WERI-Rb-1 (cell line): ENCODE measurements at regions not wholly inside any gene's neighbourhood (a gene's known extent, or its start where the extent isn't known, plus 50 kb on each side); places are given as distances from the start of the nearest gene placed in this dataset.
A peak's percentile ranks its signal among the peaks of the same experiment; 100 is the strongest.

Experiments used
- DNase-seq: peaks from one replicate; pipeline ENCODE4 v3.0.0-alpha.2; 2020
- H3K27ac ChIP-seq: fragments of 250-450 bp; sonication (Bioruptor Pico); 2 replicates; pipeline ENCODE4 v1.5.1; 2020; ENCODE audit warnings: mild to moderate bottlenecking, moderate library complexity
- H3K27me3 ChIP-seq: fragments of 250-450 bp; sonication (Bioruptor Pico); 2 replicates; pipeline ENCODE4 v1.5.1; 2021; ENCODE audit warnings: mild to moderate bottlenecking, low read depth, moderate library complexity; ENCODE audit not compliant: insufficient read depth, severe bottlenecking
- H3K36me3 ChIP-seq: fragments of 250-450 bp; sonication (Bioruptor Pico); 2 replicates; pipeline ENCODE4 v1.5.1; 2020; ENCODE audit warnings: mild to moderate bottlenecking, moderate library complexity
- H3K4me3 ChIP-seq: 2 replicates; pipeline ENCODE4 v1.5.1; 2011; ENCODE audit warnings: low read depth, mild to moderate bottlenecking, control low read depth, low read length
- H3K9me3 ChIP-seq: fragments of 250-450 bp; sonication (Bioruptor Pico); 2 replicates; pipeline ENCODE4 v1.5.1; 2021; ENCODE audit warnings: mild to moderate bottlenecking, moderate library complexity; ENCODE audit not compliant: severe bottlenecking
- TF ChIP-seq, protein P1 (sequence below): IDR thresholded peaks from 2 replicates; pipeline ENCODE4 v1.5.1; 2011; ENCODE audit warnings: low read depth, mild to moderate bottlenecking, control low read depth, inconsistent platforms, low read length

DNA sequence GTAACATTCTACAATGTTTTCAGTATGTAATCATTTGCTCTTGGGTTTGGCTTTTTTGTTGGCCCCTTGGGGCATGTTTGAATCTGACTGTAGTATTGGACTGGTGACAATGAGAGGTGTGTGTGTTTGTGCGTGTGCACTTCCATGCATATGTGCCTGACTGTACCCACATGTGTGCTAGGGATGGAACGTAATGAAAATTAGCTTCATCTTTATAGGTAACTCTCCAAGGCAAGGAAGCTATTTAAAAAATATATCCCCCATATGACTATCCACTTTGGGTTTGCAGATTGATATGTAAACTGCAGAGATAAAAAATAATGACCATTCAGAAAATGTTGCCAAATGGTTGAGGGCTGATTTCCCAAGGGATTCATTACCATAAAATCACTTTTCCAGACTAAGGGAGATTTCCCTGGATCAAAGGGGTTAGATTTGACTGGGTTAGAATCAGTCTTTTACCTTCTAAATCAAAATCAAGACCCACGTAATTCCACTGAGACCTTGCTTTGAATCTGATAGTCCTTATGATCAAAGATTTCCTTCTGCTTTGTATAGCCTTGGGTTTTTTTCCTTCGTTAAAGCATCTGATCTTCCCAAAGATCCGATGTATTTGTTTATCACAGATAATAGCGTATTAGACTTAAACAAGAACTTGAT is 189.7 kb downstream of the CENPF start:
- Histone ChIP-seq H3K27me3 (no peaks in the 10 kb centered on the region), H3K4me3 (no peak overlapping the region), H3K27ac (no peak overlapping the region), H3K36me3 (no peaks in the 10 kb centered on the region), H3K9me3 (no peaks in the 10 kb centered on the region)
- no peak for DNase-seq
- TF ChIP-seq, protein P1, sequence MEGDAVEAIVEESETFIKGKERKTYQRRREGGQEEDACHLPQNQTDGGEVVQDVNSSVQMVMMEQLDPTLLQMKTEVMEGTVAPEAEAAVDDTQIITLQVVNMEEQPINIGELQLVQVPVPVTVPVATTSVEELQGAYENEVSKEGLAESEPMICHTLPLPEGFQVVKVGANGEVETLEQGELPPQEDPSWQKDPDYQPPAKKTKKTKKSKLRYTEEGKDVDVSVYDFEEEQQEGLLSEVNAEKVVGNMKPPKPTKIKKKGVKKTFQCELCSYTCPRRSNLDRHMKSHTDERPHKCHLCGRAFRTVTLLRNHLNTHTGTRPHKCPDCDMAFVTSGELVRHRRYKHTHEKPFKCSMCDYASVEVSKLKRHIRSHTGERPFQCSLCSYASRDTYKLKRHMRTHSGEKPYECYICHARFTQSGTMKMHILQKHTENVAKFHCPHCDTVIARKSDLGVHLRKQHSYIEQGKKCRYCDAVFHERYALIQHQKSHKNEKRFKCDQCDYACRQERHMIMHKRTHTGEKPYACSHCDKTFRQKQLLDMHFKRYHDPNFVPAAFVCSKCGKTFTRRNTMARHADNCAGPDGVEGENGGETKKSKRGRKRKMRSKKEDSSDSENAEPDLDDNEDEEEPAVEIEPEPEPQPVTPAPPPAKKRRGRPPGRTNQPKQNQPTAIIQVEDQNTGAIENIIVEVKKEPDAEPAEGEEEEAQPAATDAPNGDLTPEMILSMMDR = no peak

DNA sequence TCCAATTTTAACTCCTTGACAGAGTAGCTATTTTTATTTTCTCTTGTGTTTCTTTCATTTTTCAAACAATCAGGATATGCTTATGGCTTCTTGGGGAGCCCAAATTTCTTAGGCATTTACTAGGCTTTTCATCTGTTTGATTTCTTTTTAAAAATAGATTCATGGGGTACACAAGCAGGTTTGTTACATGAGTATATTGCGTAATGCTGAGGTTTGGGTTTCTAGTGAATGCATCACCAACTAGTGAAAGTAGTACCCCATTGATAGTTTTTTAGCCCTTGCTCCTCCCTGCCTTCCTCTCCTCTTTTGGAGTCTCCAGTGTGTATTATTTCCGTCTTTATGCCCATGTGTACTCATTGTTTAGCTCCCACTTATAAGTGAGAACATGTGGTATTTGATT is 190.7 kb downstream of the CENPF start:
- H3K36me3 ChIP-seq = no peaks in the 10 kb centered on the region
- no peak for DNase-seq
- H3K9me3 ChIP-seq = no peaks in the 10 kb centered on the region
- no peak overlapping the region for H3K4me3 ChIP-seq
- no peaks in the 10 kb centered on the region for H3K27me3 ChIP-seq
- TF ChIP-seq, protein P1 = no peak
- H3K27ac ChIP-seq = no peak overlapping the region

DNA sequence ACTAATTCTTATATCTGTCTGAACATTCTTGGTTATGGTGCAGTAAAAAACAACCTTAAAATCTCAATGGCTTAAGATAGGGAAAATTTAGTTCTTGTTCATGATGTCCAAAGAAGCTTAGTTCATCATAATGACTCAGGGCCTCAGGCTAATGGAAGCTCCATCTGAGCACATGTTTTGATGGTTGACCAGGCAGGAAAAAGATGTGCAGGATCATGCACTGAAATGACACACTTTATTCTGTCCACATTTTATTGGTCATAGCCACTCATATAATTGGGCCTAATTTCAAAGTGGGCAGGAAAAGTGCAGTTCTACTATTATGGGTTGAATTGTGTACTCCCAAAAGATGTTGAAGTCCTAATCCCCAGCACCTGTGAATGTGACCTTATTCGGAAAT is 198.2 kb downstream of the CENPF start:
- Histone ChIP-seq H3K9me3 (no peaks in the 10 kb centered on the region), H3K27ac (no peak overlapping the region), H3K4me3 (no peak overlapping the region), H3K27me3 (no peaks in the 10 kb centered on the region), H3K36me3 (no peaks in the 10 kb centered on the region)
- no peak for DNase-seq
- TF ChIP-seq, protein P1 = no peak

DNA sequence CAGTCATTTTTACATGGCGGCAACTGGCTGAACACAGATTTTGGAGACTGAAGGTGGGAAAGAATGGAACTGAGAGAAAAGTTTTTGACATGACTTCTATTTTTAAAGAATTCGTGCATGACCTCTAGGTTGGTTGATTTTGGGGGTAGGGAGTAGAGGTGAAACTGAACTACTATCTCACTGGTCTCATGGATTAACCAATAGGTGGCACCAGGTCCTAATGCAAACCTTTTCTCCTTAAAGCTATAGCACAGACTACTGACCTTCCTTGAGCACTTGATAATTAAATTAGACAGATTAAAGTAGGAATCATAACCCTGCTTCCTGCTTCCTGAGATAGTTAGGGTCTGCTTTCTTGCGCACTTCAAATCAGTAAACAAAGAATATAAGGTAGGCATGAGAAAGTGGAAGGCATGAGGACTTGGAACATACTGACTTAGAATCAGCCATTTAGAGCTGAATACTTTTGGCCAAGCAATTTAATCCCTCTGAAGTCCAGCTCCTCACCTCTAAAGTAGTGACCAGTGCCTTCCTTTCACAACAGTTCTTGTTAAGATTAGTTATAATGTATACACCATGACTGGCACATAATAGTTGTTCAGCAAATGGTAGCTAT is 206.0 kb downstream of the CENPF start:
- Histone ChIP-seq H3K36me3 (no peaks in the 10 kb centered on the region), H3K4me3 (no peak overlapping the region), H3K27me3 (no peaks in the 10 kb centered on the region), H3K27ac (no peak overlapping the region), H3K9me3 (no peaks in the 10 kb centered on the region)
- peak; percentile 11 for DNase-seq
- TF ChIP-seq, protein P1 = peak; percentile 62

DNA sequence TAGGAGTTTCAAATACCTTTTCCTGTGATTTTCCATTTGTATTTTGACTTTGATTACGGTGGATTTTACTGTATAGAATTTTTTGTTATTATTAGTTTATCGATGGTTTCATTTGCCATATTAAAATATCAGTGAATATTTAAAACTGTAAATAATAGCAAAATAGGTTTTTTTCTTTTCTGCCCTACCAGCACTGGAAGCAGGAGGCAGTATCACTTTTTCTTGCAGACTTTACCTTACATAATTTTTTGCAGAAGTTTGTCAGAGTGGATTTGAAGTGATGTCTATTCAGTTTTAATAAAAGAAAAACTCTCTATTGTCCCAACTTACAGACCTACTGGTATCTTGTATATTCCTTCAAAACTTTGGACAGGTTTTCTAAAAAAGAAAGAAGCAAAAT is 213.6 kb downstream of the CENPF start:
- no peaks in the 10 kb centered on the region for H3K9me3 ChIP-seq
- no peaks in the 10 kb centered on the region for H3K27me3 ChIP-seq
- H3K27ac ChIP-seq = no peak overlapping the region
- TF ChIP-seq, protein P1 = no peak
- no peak for DNase-seq
- no peaks in the 10 kb centered on the region for H3K36me3 ChIP-seq
- H3K4me3 ChIP-seq = no peak overlapping the region
